HepG2 (cell line): ENCODE measurements at regions not wholly inside any gene's neighbourhood (a gene's known extent, or its start where the extent isn't known, plus 50 kb on each side); places are given as distances from the start of the nearest gene placed in this dataset.

Experiments
- ATAC-seq: fragments of 200-7000 bp; cut with Tn5 transposase; 3 replicates; pipeline ENCODE4 v1.9.1; 2020; ENCODE audit warnings: mild to moderate bottlenecking, moderate library complexity
- BruUV-seq: library from RNA; stranded (reverse); fragments of 400-500 nt; replicated peaks from 2 replicates; lab custom pipeline; 2021; lab: Mats Ljungman, UMichigan
- CTCF ChIA-PET: fragments of 300-600 bp; formaldehyde crosslinking; extraction: SDS; loops from one replicate; lab custom pipeline; 2021; ENCODE audit warnings: low total read pairs, inconsistent platforms, low intra/inter-chr PET ratio; lab: Yijun Ruan, JAX
- POLR2A ChIA-PET: fragments of 350-600 bp; sonication (Branson Sonifier 250); formaldehyde crosslinking; loops from one replicate; lab custom pipeline; 2020; ENCODE audit warnings: antibody characterized with exemption, inconsistent platforms; lab: Yijun Ruan, JAX
- DNase-seq: peaks from one replicate; pipeline ENCODE4 v3.0.0-alpha.2; 2015; ENCODE audit warnings: low spot score
- FAIRE-seq: peaks from 3 replicates; lab custom pipeline; 2011; peaks lifted over from hg19 to GRCh38; lab: Jason Lieb, UNC
- H2AFZ ChIP-seq: one replicate; pipeline ENCODE4 v1.6.1; 2011; ENCODE audit warnings: low read length, inconsistent platforms
- H3K27ac ChIP-seq: fragments of 300-600 bp; 3 replicates; pipeline ENCODE4 v1.8.0; 2011; ENCODE audit warnings: mixed run types, mild to moderate bottlenecking, mixed read lengths, low read length, inconsistent platforms; ENCODE audit not compliant: insufficient read depth; ENCODE audit errors: extremely low read length
- H3K27me3 ChIP-seq, 2 experiments: fragments of 200-600 bp in 1 of 2; 2 replicates in 1 of 2; 3 replicates in 1 of 2; pipeline versions ENCODE4 v1.6.0 to v1.8.0; 2011; ENCODE audit warnings: low read length in 2 of 2, mild to moderate bottlenecking in 2 of 2, moderate library complexity in 2 of 2, inconsistent platforms in 1 of 2; ENCODE audit not compliant: insufficient read depth in 2 of 2, control insufficient read depth in 1 of 2
- H3K36me3 ChIP-seq, 2 experiments: fragments of 200-600 bp in 1 of 2; replicated peaks in 1 of 2; 2 replicates in 1 of 2; 3 replicates in 1 of 2; pipeline versions ENCODE4 v1.5.1 to v1.8.0; 2011; ENCODE audit warnings: low read length in 2 of 2, inconsistent platforms in 1 of 2; ENCODE audit not compliant: insufficient read depth in 2 of 2, control insufficient read depth in 1 of 2
- H3K4me1 ChIP-seq: 2 replicates; pipeline ENCODE4 v1.5.1; 2012; ENCODE audit warnings: low read length, inconsistent platforms; ENCODE audit not compliant: insufficient read depth
- H3K4me2 ChIP-seq: 2 replicates; pipeline ENCODE4 v1.6.0; 2011; ENCODE audit warnings: low read depth, low read length, inconsistent platforms
- H3K4me3 ChIP-seq, 3 experiments: fragments of 200-600 bp in 1 of 3; sonication (generic), shearing (Covaris generic) in 1 of 3; replicated peaks in 1 of 3; 2 replicates each; pipeline ENCODE4 v1.5.1; 2011 to 2016; ENCODE audit warnings: low read length in 3 of 3, inconsistent platforms in 2 of 3, low read depth in 2 of 3, mild to moderate bottlenecking in 2 of 3, control low read depth in 1 of 3, mixed read lengths in 1 of 3; ENCODE audit not compliant: insufficient read depth in 1 of 3
- H3K79me2 ChIP-seq: one replicate; pipeline ENCODE4 v1.6.1; 2011; ENCODE audit warnings: low read length, inconsistent platforms; ENCODE audit not compliant: insufficient read depth
- H3K9ac ChIP-seq: 2 replicates; pipeline ENCODE4 v1.6.0; 2011; ENCODE audit warnings: mild to moderate bottlenecking, low read depth, low read length, inconsistent platforms; ENCODE audit not compliant: insufficient read depth
- H3K9me3 ChIP-seq: 2 replicates; pipeline ENCODE4 v1.5.1; 2012; ENCODE audit warnings: mild to moderate bottlenecking, low read length
- H4K20me1 ChIP-seq: 2 replicates; pipeline ENCODE4 v1.6.0; 2011; ENCODE audit warnings: inconsistent platforms, mild to moderate bottlenecking, low read length, moderate library complexity; ENCODE audit not compliant: insufficient read depth
- ARHGAP35 ChIP-seq: sonication (generic); formaldehyde crosslinking; IDR thresholded peaks from 2 replicates; pipeline ENCODE4 v1.9.0; 2022; ENCODE audit warnings: mild to moderate bottlenecking, inconsistent platforms, moderate library complexity, missing genetic modification reagents, borderline replicate concordance
- LRRFIP1 ChIP-seq: sonication (generic); formaldehyde crosslinking; conservative IDR thresholded peaks from 2 replicates; pipeline ENCODE4 v1.4.0; 2020; ENCODE audit warnings: missing genetic modification reagents
- MAFF ChIP-seq: IDR thresholded peaks from 2 replicates; pipeline ENCODE4 v1.6.1; 2011; ENCODE audit warnings: low read depth, low read length, improper control_type of control experiment
- MAFK ChIP-seq, 2 experiments: IDR thresholded peaks in 1 of 2; conservative IDR thresholded peaks in 1 of 2; 2 replicates each; pipeline ENCODE4 v1.6.1; 2011; ENCODE audit warnings: improper control_type of control experiment in 2 of 2, low read length in 2 of 2
- MATR3 ChIP-seq: sonication (generic); formaldehyde crosslinking; IDR thresholded peaks from 2 replicates; pipeline ENCODE4 v1.4.0; 2020; ENCODE audit warnings: missing genetic modification reagents
- MEF2D ChIP-seq: sonication (generic); formaldehyde crosslinking; IDR thresholded peaks from 2 replicates; pipeline ENCODE4 v1.5.1; 2020; ENCODE audit warnings: mild to moderate bottlenecking, missing genetic modification reagents
- YEATS4 ChIP-seq: sonication (generic); formaldehyde crosslinking; IDR thresholded peaks from 2 replicates; pipeline ENCODE4 v1.4.0; 2020; ENCODE audit warnings: missing genetic modification reagents, borderline replicate concordance
- ZBTB8A ChIP-seq: sonication (generic); formaldehyde crosslinking; IDR thresholded peaks from 2 replicates; pipeline ENCODE4 v1.4.0; 2020; ENCODE audit warnings: mild to moderate bottlenecking, low read depth, missing genetic modification reagents, borderline replicate concordance
- WGBS: methylation state at CpG from one replicate; pipeline ENCODE4 v1.1.6; 2017; ENCODE audit warnings: low lambda C conversion rate; 5-methylcytosine and 5-hydroxymethylcytosine counted together
- in situ Hi-C: cut with HindIII; loops from 2 replicates; pipeline ENCODE4 v1.10.0; 2017; ENCODE audit warnings: low pct_unique_long_range_greater_than_20kb; ENCODE audit not compliant: extremely low pct_ligation_motif_present
- intact Hi-C: fragments of 100-400 bp; cut with micrococcal nuclease; formaldehyde crosslinking; loops from one replicate; pipeline ENCODE4 v1.10.0; 2022; ENCODE audit not compliant: unreplicated experiment
- TF ChIP-seq, protein P1 (sequence below): sonication (generic); formaldehyde crosslinking; IDR thresholded peaks from 2 replicates; pipeline ENCODE4 v1.8.1; 2022; ENCODE audit warnings: low read depth, mild to moderate bottlenecking, missing genetic modification reagents

DNA sequence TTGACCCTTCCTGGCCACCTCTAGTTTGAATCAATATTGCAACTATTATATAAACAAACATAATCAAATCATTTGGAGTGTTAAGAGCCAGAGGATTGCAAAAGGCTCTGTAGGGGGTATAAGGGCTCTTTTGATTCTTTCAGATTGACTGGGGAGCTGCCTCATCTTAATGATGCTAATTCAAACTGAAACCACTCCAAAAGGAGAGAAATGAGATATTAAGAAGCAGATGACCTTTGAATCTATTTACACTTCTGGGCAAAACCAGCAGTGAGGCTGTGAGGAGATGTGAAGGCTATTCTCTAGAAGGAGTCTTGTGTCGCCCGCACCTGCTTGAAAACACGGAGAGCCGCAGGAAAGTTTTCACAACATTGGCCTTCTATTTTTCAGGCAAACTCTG lies 311.2 kb upstream of the CRIM1 start (continued):
- TF ChIP-seq ARHGAP35 (CRISPR knock-in tag) (no peak), YEATS4 (CRISPR knock-in tag) (no peak), ZBTB8A (no peak), MATR3 (CRISPR knock-in tag) (no peak), MEF2D (CRISPR knock-in tag) (no peak)
- TF ChIP-seq, protein P1, sequence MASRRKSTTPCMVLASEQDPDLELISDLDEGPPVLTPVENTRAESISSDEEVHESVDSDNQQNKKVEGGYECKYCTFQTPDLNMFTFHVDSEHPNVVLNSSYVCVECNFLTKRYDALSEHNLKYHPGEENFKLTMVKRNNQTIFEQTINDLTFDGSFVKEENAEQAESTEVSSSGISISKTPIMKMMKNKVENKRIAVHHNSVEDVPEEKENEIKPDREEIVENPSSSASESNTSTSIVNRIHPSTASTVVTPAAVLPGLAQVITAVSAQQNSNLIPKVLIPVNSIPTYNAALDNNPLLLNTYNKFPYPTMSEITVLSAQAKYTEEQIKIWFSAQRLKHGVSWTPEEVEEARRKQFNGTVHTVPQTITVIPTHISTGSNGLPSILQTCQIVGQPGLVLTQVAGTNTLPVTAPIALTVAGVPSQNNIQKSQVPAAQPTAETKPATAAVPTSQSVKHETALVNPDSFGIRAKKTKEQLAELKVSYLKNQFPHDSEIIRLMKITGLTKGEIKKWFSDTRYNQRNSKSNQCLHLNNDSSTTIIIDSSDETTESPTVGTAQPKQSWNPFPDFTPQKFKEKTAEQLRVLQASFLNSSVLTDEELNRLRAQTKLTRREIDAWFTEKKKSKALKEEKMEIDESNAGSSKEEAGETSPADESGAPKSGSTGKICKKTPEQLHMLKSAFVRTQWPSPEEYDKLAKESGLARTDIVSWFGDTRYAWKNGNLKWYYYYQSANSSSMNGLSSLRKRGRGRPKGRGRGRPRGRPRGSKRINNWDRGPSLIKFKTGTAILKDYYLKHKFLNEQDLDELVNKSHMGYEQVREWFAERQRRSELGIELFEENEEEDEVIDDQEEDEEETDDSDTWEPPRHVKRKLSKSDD, result no peak

DNA sequence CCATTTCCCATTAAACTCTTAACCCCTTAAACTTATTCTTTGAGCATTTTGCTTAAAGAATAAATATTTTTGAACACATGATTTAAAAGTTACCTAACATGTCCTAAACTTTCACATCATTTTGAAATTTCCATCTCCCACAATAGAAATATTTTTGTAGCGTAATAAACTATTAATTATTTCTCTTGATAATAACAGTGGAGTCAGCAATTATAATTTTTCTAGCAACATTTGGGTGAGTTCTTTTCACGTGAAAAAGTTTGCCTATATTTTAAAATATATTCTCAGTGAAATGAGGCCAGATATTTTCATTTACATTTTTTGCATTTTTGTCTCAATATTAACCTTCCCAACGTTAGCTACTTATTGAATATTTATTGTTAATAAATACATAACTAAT lies 320.4 kb upstream of the CRIM1 start:
- FAIRE-seq (no peak), ATAC-seq (no peak), DNase-seq (no peak)
- peak; percentile 89 for TF ChIP-seq MAFF
- no peak for TF ChIP-seq LRRFIP1 (CRISPR knock-in tag)
- TF ChIP-seq MAFK (conservative IDR thresholded peaks at IDR 0.05 in 1 of 2, IDR thresholded peaks at IDR 0.05 in 1 of 2; ENCODE audit: low read length in 2 of 2), result peak; percentile 73 to 93
- no peaks in the 10 kb centered on the region for H3K79me2 ChIP-seq
- no peak overlapping the region for H3K4me2 ChIP-seq
- no peaks in the 10 kb centered on the region for H3K36me3 ChIP-seq
- no peak overlapping the region for H3K9ac ChIP-seq
- no peaks in the 10 kb centered on the region for H4K20me1 ChIP-seq
- H3K4me3 ChIP-seq, result no peak overlapping the region
- intact Hi-C loops (no loop called here), in situ Hi-C loops (no loop called here)
- ChIA-PET POLR2A (no interaction called here), CTCF (no interaction called here)
- WGBS, result 5% methylated on average over 3 of the region's 3 CpGs
- no peaks in the 10 kb centered on the region for H3K4me1 ChIP-seq
- no TSS peak for BruUV-seq
- H2AFZ ChIP-seq, result no peak overlapping the region
- no peaks in the 10 kb centered on the region for H3K27me3 ChIP-seq
- no peak overlapping the region for H3K27ac ChIP-seq
- H3K9me3 ChIP-seq, result no peaks in the 10 kb centered on the region
